ENCODE measurements at regions not wholly inside any gene's neighbourhood (a gene's known extent, or its start where the extent isn't known, plus 50 kb on each side); places are given as distances from the start of the nearest gene placed in this dataset.

DNA sequence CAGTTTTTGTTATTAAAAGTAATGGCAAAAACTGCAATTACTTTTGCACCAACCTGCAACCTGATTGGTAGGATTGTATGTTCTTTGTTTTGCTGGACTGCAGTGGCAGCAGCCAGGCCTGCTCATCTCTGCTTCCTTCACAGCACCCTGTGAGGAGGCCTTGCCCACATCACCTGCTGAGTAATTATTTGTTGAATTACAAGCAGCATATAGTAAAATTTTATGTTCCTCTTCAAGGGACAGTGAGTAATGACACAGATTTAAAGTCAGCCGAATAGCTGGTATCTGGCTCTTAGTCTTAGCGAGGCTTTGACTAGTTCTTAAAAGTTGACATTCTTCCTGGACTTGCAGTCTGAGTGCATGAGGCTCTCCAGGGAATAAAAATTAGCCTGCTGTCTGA, 435.1 kb downstream of the PRDM2 start:
- DNase-seq (ENCODE audit: low read depth, low spot score) (no peak), FAIRE-seq (no peak)
- no peak overlapping the region for H3K27ac ChIP-seq (ENCODE audit: insufficient read depth, low read depth, low read length)
- H3K36me3 ChIP-seq (ENCODE audit: control insufficient read depth in 2 of 2, extremely low read depth in 1 of 2, insufficient read depth in 2 of 2, low read length in 2 of 2): no peaks in the 10 kb centered on the region
- H3K9me3 ChIP-seq (replicated peaks; ENCODE audit: control insufficient read depth, insufficient read depth, low read length): no peaks in the 10 kb centered on the region
- ChIA-PET CTCF (no interaction called here), POLR2A (no interaction called here)
- no peak overlapping the region for H2AFZ ChIP-seq (ENCODE audit: low read depth, low read length)
- H3K9me1 ChIP-seq (replicated peaks; ENCODE audit: control insufficient read depth, extremely low read depth, insufficient read depth, low read length): no peaks in the 10 kb centered on the region
- no TSS peak for BruUV-seq (replicated peaks)
- no peaks in the 10 kb centered on the region for H4K20me1 ChIP-seq (replicated peaks; ENCODE audit: control insufficient read depth, extremely low read depth, insufficient read depth, low read length)
- no peak for TF ChIP-seq MYC (IDR thresholded peaks at IDR 0.05; ENCODE audit: low read depth, low read length)
- TF ChIP-seq, protein P1, sequence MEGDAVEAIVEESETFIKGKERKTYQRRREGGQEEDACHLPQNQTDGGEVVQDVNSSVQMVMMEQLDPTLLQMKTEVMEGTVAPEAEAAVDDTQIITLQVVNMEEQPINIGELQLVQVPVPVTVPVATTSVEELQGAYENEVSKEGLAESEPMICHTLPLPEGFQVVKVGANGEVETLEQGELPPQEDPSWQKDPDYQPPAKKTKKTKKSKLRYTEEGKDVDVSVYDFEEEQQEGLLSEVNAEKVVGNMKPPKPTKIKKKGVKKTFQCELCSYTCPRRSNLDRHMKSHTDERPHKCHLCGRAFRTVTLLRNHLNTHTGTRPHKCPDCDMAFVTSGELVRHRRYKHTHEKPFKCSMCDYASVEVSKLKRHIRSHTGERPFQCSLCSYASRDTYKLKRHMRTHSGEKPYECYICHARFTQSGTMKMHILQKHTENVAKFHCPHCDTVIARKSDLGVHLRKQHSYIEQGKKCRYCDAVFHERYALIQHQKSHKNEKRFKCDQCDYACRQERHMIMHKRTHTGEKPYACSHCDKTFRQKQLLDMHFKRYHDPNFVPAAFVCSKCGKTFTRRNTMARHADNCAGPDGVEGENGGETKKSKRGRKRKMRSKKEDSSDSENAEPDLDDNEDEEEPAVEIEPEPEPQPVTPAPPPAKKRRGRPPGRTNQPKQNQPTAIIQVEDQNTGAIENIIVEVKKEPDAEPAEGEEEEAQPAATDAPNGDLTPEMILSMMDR (IDR thresholded peaks at IDR 0.05; ENCODE audit: extremely low read depth in 1 of 2, insufficient read depth in 1 of 2, low read depth in 1 of 2, low read length in 2 of 2): no peak
- no peak for TF ChIP-seq EZH2 (IDR thresholded peaks at IDR 0.05; ENCODE audit: borderline replicate concordance, low read depth, low read length, severe bottlenecking)
- no peak for TF ChIP-seq JUN (IDR thresholded peaks at IDR 0.05; ENCODE audit: borderline replicate concordance, insufficient read depth, insufficient read length, low read depth)
- TF ChIP-seq GATA2 (IDR thresholded peaks at IDR 0.05; ENCODE audit: insufficient read depth, insufficient read length, low read depth, low read length): no peak
- TF ChIP-seq POLR2AphosphoS5 (IDR thresholded peaks at IDR 0.05; ENCODE audit: insufficient read depth, low read depth, low read length): no peak
- no peak for TF ChIP-seq FOS (IDR thresholded peaks at IDR 0.05; ENCODE audit: borderline replicate concordance, insufficient read depth, low read length)
- TF ChIP-seq, protein P2, sequence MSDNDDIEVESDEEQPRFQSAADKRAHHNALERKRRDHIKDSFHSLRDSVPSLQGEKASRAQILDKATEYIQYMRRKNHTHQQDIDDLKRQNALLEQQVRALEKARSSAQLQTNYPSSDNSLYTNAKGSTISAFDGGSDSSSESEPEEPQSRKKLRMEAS (IDR thresholded peaks at IDR 0.05; ENCODE audit: insufficient read depth, insufficient read length): no peak
- no peak for TF ChIP-seq POLR2A (IDR thresholded peaks at IDR 0.05; ENCODE audit: low read depth, low read length)
- H3K4me1 ChIP-seq (ENCODE audit: control insufficient read depth, extremely low read depth, insufficient read depth, low read length): no peaks in the 10 kb centered on the region
- no peak overlapping the region for H3K9ac ChIP-seq (replicated peaks; ENCODE audit: extremely low read depth, insufficient read depth, low read length)
- H3K27me3 ChIP-seq (ENCODE audit: control insufficient read depth in 2 of 2, insufficient read depth in 2 of 2, low read length in 2 of 2): no peaks in the 10 kb centered on the region
- H3K4me2 ChIP-seq (ENCODE audit: insufficient read depth, low read length): no peak overlapping the region
- H3K4me3 ChIP-seq (replicated peaks in 1 of 3; ENCODE audit: insufficient read depth in 1 of 3, low read depth in 1 of 3, low read length in 3 of 3): no peak overlapping the region
- H3K79me2 ChIP-seq (ENCODE audit: control insufficient read depth, insufficient read depth, low read length): no peaks in the 10 kb centered on the region
- intact Hi-C loops (cut with micrococcal nuclease): no loop called here
- dilution Hi-C loops (cut with MboI; ENCODE audit: extremely low pct_ligation_motif_present, low sequenced_read_pairs): no loop called here
